ENCODE measurements at regions not wholly inside any gene's neighbourhood (a gene's known extent, or its start where the extent isn't known, plus 50 kb on each side); places are given as distances from the start of the nearest gene placed in this dataset.
A peak's percentile ranks its signal among the peaks of the same experiment; 100 is the strongest.

DNA sequence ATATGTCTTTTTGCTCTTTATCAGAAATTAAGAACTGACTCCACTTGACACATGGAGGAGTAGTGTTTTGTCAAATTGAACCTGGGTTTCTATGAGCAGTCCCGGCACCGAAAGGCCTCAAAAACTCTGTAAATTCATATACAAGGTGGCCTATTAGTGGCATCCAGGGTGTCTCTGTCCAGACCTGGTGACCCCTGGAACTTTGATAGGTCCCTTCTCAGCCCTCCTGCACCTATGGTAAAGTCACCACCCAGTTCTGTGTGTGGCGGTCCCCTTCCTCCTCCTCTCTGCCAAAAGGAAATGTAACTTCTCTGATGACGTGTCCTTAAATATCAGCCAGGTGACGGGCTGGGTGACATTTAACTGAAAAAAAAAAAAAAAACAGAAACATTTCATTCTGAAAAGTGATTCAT is 204.0 kb upstream of the FOXN3 start:
- H3K27ac Mint-ChIP-seq, result peak overlapping the region; percentile 97
- H3K4me3 Mint-ChIP-seq, result peak overlapping the region; percentile 85
- peaks cover 76% of the 10 kb centered on the region for H3K4me1 Mint-ChIP-seq (ENCODE audit: low read depth)

DNA sequence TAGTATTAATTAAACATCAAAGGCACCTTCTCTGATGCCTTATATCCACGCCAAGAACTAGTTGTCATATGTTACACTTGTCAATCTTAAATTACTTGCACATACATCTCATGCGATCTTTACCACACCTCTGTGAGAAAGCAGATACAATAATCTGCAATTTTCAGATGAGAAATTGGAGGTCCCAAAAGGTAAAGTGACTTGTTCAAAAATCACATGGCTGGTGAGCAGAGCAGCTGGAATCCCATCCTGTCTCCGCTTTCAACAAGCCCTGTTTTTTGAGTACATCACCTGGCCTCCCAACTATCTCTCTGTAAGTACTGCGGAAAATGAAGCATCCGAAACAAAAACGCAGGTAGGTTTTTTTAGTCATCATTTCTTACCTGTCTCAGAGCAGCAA is 203.4 kb upstream of the FOXN3 start:
- Mint-ChIP-seq H3K27me3 (no peaks in the 10 kb centered on the region), H3K9me3 (peaks cover 4% of the 10 kb centered on the region), H3K4me1 (ENCODE audit: low read depth) (peaks cover 76% of the 10 kb centered on the region), H3K36me3 (ENCODE audit: low read depth) (peaks cover 20% of the 10 kb centered on the region), H3K27ac (peak overlapping the region; percentile 97), H3K4me3 (peak overlapping the region; percentile 85)
- DNase-seq, result no peak

More for the DNA sequence above, 204.0 kb upstream of the FOXN3 start:
- H3K27me3 Mint-ChIP-seq, result no peaks in the 10 kb centered on the region
- H3K9me3 Mint-ChIP-seq, result peaks cover 8% of the 10 kb centered on the region
- H3K36me3 Mint-ChIP-seq (ENCODE audit: low read depth), result peaks cover 23% of the 10 kb centered on the region
- peak; percentile 79 for DNase-seq

DNA sequence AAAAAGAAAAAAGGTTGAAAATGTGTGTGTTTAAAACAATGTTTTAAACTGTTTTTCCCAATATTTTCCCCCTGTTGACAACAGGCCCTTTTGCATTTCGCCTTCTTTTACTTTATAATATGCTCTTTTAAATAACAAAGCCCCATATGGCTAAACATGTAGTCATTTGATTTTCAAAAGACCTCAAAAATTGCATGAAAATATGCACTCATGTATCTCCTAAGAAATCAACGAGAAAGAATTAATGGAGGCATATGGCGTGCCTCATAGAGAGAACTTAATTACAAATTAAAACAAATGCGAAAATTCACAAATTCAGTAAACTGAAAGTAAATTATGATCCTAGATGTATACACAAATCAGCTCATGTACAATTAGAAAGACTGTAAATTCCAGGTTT is 202.6 kb upstream of the FOXN3 start:
- H3K4me1 Mint-ChIP-seq (ENCODE audit: low read depth), result peaks cover 76% of the 10 kb centered on the region
- H3K36me3 Mint-ChIP-seq (ENCODE audit: low read depth), result peaks cover 20% of the 10 kb centered on the region
- H3K27me3 Mint-ChIP-seq, result no peaks in the 10 kb centered on the region
- H3K27ac Mint-ChIP-seq, result peak overlapping the region; percentile 97
- DNase-seq, result no peak
- H3K4me3 Mint-ChIP-seq, result peak overlapping the region; percentile 85
- no peaks in the 10 kb centered on the region for H3K9me3 Mint-ChIP-seq

DNA sequence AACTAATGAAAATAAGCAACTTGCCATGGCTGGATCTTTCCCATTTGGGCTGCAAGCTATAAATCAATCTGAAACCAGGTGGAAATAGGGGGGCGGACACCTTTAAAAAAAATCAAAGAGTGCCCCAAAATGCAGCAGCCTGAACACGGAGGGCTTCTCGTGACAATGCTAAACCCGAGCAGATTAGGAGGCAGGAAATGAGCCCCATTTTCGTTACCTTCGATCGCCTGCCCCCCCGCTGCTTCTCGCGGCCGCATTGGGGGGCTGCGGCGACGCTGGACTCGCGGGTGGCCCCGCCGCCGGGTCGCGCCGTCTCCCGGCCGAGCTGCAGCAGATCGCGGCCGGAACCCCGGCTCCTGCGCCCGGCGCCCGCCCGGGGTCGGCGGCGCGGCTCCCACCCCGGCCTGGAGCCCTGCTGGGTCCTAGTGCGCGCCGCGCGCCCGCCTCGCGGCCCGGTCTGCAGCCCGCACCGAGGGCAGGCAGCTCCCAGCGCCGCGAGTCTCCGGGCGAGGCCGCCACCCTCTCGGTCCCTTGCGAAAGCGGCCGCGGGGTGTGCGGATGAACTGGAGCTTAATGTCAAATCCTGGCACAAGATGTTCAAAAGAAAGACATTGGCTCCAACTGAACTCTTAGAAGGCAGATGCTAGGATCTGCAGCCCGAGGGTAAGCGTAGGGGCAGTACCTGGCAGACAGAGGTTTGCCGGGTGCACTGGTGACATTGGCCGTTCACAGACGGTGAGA is 201.9 kb upstream of the FOXN3 start:
- H3K27ac Mint-ChIP-seq, result peak overlapping the region; percentile 97
- H3K4me3 Mint-ChIP-seq, result peak overlapping the region; percentile 94
- no peaks in the 10 kb centered on the region for H3K27me3 Mint-ChIP-seq

DNA sequence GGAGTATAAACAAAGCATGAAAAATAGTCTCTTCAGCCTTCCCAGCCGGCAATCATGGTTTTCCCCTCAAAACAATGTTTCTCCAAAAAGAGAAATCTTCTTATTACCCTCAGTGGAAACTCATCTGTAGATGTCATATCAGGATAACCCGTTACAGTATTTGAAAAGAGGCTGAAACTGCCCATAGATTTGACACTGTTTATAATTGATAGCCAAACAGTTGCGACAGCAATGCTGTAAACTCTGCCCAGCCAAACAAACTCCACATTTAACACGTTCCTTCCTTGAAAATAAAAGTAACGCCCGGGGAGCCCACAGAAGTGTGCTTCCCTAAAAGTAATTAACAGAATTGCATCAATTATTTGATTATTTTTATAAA is 201.3 kb upstream of the FOXN3 start:
- Mint-ChIP-seq H3K9me3 (no peaks in the 10 kb centered on the region), H3K27me3 (no peaks in the 10 kb centered on the region), H3K36me3 (ENCODE audit: low read depth) (peaks cover 20% of the 10 kb centered on the region), H3K4me3 (peak overlapping the region; percentile 94), H3K4me1 (ENCODE audit: low read depth) (peaks cover 81% of the 10 kb centered on the region), H3K27ac (peak overlapping the region; percentile 96)
- no peak for DNase-seq

More for the DNA sequence above, 201.9 kb upstream of the FOXN3 start:
- peak; percentile 84 for DNase-seq
- peaks cover 79% of the 10 kb centered on the region for H3K4me1 Mint-ChIP-seq (ENCODE audit: low read depth)
- H3K9me3 Mint-ChIP-seq, result no peaks in the 10 kb centered on the region
- H3K36me3 Mint-ChIP-seq (ENCODE audit: low read depth), result peaks cover 20% of the 10 kb centered on the region

DNA sequence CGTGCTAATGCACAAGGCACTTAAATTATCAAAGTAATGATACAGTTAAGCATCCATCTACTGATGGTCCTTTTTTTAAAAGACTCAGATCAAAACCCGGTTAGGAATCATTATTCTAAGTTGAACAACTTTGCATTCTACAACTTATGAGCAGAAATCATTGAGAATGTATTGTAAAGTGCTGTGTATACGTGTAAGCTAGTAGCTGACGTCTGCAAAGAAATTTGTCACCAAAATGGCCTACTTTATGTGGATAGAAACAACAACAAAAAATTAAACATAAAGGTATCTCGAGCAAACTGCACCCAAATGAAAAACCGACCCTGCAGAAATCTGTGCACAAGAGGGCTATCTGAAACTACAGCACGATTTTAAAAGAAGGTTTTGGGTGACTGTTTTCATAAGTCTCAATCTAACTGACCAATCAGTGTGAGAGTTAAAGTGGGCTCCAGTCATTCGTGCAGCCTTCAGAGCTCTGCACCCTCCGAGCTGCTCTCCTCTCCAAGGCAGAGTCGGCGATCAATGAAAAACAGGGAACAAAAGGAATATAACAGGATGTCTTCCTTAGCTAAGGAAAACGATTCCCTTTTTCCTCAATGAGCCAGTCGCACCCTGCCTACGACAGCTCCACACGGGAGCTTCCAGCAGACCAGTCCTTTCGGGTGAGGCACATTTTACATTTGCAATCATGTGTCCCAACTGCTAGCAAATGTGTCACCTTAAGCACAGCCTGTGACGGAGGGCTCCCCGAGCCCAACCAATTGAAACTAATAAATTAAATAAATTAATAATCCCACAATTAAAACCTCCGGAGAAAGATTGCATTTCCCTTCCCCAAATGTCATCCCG is 200.7 kb upstream of the FOXN3 start:
- Mint-ChIP-seq H3K9me3 (no peaks in the 10 kb centered on the region), H3K36me3 (ENCODE audit: low read depth) (peaks cover 23% of the 10 kb centered on the region), H3K4me3 (peak overlapping the region; percentile 94), H3K27me3 (no peaks in the 10 kb centered on the region), H3K4me1 (ENCODE audit: low read depth) (peaks cover 81% of the 10 kb centered on the region), H3K27ac (peak overlapping the region; percentile 96)
- DNase-seq, result peak; percentile 63

DNA sequence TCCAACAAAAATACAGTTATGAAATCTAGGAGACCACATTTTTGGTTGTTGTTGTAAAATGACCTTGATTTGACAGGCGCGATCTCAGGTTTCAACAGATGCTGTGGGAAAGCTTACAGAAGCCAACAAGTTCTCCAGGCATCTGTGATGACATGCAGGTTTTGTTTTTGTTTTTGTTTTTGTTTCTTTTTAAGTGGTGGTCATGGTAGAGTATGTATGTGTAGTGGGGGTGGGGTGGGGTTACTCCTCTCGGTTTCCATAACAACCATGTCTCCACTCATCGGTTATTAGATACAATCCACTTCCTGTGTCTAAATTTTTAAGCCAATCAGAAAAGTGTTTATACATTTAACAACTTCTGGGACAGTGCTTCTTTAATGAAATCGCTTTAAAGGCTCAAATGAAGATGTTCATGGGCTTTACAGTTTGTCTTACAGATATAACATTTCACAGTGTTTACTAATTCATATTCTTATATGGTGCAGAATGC is 199.9 kb upstream of the FOXN3 start:
- no peaks in the 10 kb centered on the region for H3K27me3 Mint-ChIP-seq
- H3K4me3 Mint-ChIP-seq, result peak overlapping the region; percentile 94
- H3K9me3 Mint-ChIP-seq, result no peaks in the 10 kb centered on the region
- no peak for DNase-seq
- H3K36me3 Mint-ChIP-seq (ENCODE audit: low read depth), result peaks cover 26% of the 10 kb centered on the region
- peak overlapping the region; percentile 96 for H3K27ac Mint-ChIP-seq
- H3K4me1 Mint-ChIP-seq (ENCODE audit: low read depth), result peaks cover 81% of the 10 kb centered on the region

DNA sequence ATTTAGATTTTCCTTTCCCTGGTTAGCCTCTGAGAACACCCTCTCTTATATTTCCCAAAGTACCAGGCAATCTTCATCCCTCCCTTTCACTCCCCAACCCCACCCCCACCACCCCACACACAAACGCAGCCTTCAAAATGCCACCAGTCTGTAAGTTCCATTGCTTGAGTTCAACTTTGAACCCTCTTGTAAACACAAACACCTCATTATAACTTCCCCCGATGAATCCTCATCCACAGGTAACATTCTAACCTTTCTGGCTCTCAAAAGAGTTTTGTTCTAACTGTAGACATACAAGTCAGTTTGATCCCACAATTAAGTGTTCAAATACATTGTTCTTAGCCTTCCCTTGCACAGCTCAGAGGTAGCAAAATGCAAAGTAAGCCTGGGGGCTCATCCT is 199.4 kb upstream of the FOXN3 start:
- H3K36me3 Mint-ChIP-seq (ENCODE audit: low read depth), result peaks cover 28% of the 10 kb centered on the region
- peak overlapping the region; percentile 96 for H3K27ac Mint-ChIP-seq
- no peak for DNase-seq
- H3K4me1 Mint-ChIP-seq (ENCODE audit: low read depth), result peaks cover 79% of the 10 kb centered on the region
- no peaks in the 10 kb centered on the region for H3K27me3 Mint-ChIP-seq
- H3K4me3 Mint-ChIP-seq, result peak overlapping the region; percentile 94
- H3K9me3 Mint-ChIP-seq, result no peaks in the 10 kb centered on the region

DNA sequence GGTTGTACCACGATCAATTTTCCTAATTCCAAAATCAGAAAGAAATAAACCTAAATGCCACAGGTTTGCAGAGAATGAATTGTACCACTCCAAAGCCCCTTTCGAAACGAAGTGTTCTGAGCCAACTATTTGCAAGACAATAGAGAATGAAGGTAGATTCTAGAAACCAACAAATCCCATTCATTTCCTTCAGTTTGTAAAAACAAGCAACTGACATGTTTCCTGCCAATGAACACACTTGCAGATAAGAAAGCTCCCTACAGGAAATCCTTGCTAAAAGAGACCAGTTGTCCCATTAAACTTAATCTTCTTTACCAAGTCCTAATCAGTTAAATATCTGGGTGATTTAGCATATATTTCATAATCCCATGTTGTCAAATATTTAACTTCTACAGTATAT is 198.4 kb upstream of the FOXN3 start:
- Mint-ChIP-seq H3K4me3 (peak overlapping the region; percentile 94), H3K4me1 (ENCODE audit: low read depth) (peaks cover 78% of the 10 kb centered on the region), H3K36me3 (ENCODE audit: low read depth) (peaks cover 36% of the 10 kb centered on the region), H3K27ac (peak overlapping the region; percentile 96), H3K27me3 (no peaks in the 10 kb centered on the region), H3K9me3 (no peaks in the 10 kb centered on the region)
- no peak for DNase-seq

DNA sequence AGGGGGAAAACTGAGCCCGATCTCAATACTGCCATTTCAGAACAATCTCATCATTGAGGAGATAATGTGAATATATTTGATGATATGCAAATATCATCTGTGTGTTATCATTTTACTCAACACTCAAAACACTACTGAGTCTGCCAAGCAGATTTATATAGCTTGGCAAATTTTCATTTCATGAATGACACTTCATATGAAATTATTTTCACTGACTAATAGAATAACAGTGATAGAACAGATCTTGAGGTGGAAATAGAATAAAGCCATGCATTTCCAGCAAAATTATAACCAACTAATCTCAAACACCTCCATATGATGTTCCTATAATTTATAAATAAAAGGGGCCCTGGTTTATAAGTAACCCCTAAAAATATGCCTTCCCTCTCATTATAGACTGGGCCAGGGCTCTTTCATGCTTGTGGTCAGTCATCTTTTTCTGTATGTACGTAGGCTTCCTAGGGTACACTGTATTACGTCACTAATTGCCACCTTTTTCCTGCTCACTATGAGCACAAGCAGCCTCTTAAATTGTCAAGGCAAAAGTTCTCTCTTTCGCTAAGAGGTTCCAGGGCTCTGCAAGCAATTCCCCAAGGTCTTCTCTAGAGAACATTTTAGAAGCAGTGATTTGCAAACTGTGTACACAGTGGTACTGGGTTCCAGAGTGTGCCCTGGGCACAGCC is 197.1 kb upstream of the FOXN3 start:
- peaks cover 78% of the 10 kb centered on the region for H3K4me1 Mint-ChIP-seq (ENCODE audit: low read depth)
- H3K27ac Mint-ChIP-seq, result peak overlapping the region; percentile 95
- H3K4me3 Mint-ChIP-seq, result peak overlapping the region; percentile 72

DNA sequence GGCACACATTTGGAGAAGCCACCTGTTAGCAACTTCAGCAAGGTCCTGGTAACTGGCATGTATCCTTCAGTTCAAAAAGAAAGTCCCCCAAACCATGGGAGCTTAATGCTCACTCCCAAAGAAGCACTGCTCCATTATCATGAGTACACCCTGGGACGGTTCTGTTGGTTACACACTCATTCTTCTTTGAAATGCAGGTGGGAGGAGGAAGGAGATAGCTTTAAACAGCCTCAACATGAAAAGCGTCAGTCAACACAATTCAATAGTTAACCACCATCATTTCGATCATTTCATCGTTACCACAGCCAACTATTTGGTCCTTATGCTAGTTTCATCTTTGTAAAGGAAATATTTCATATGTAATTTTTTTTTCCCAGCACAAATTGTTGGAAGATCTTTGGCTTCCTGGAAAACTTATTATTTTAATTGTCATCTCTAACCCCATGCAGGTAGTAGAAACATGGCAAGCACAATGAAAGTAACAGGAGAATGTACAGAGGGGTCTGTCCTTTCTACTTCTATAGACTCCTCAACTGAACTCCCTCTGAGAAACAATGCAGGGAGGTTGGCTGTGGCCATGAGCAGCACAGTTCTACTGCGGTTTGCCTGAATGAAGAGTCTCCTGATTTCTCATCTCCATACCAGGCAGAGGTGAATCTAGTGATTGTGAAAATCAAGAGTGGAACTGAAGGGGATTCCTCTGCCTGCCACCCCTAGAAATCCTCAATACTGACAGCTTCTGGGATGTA is 196.4 kb upstream of the FOXN3 start:
- H3K36me3 Mint-ChIP-seq (ENCODE audit: low read depth), result peaks cover 39% of the 10 kb centered on the region
- H3K4me1 Mint-ChIP-seq (ENCODE audit: low read depth), result peaks cover 85% of the 10 kb centered on the region
- H3K4me3 Mint-ChIP-seq, result peak overlapping the region; percentile 72
- no peaks in the 10 kb centered on the region for H3K27me3 Mint-ChIP-seq
- peak overlapping the region; percentile 95 for H3K27ac Mint-ChIP-seq
- no peak for DNase-seq
- peaks cover 5% of the 10 kb centered on the region for H3K9me3 Mint-ChIP-seq

More for the DNA sequence above, 197.1 kb upstream of the FOXN3 start:
- Mint-ChIP-seq H3K36me3 (ENCODE audit: low read depth) (peaks cover 34% of the 10 kb centered on the region), H3K27me3 (no peaks in the 10 kb centered on the region), H3K9me3 (no peaks in the 10 kb centered on the region)
- DNase-seq, result no peak

DNA sequence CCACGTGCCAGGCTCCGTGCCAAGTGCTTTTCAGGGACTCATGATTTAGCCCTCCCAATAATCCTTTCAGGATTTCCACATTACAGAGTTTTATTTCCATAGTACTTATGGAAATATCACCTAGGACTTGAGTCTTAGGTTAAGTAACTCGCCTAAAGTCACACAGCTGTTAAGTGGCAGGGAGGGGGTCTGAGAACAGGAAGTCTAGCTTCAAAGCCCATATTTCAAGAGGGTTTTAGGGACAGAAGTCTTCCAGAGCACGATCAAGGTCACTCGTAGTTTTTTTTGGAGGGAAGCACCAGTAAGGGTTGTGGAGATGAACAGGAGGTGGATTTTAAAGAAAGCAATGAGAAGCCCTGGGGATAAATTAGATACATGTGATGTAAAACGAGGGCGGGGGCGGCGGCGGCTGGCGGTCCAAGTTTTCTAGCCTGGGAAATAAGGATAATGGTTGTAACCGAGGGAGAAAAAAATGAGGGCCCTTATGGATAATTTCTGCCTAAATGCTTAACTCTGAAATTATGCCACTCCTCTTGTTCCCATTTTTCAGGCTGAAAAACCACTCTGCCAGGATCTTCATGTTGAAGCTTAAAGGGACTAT is 192.6 kb upstream of the FOXN3 start:
- Mint-ChIP-seq H3K36me3 (ENCODE audit: low read depth) (peaks cover 51% of the 10 kb centered on the region), H3K9me3 (peaks cover 10% of the 10 kb centered on the region), H3K4me1 (ENCODE audit: low read depth) (peaks cover 72% of the 10 kb centered on the region), H3K27me3 (no peaks in the 10 kb centered on the region), H3K27ac (no peak overlapping the region), H3K4me3 (no peak overlapping the region)
- no peak for DNase-seq

DNA sequence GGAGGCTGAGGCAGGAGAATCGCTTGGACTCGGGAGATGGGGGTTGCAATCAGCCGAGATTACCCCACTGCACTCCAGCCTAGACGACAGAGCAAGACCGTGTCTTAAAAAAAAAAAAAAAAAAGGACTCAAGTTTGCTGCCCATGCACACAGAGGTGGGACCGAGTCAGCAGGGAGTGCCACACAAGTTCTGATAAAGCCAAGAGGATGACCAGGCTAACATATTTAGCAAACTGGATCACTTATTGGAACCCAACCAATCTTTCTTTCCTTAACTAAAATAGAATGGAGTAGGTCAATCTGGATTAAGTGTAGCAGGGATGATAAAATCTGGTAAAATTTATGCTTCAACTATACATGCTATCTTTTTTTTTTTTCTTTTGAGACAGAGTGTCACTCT is 190.4 kb upstream of the FOXN3 start:
- peaks cover 13% of the 10 kb centered on the region for H3K9me3 Mint-ChIP-seq
- no peak overlapping the region for H3K27ac Mint-ChIP-seq
- H3K36me3 Mint-ChIP-seq (ENCODE audit: low read depth), result peaks cover 64% of the 10 kb centered on the region
- no peak overlapping the region for H3K4me3 Mint-ChIP-seq
- H3K4me1 Mint-ChIP-seq (ENCODE audit: low read depth), result peaks cover 71% of the 10 kb centered on the region
- H3K27me3 Mint-ChIP-seq, result no peaks in the 10 kb centered on the region
- DNase-seq, result no peak
